ENCODE measurements at regions not wholly inside any gene's neighbourhood (a gene's known extent, or its start where the extent isn't known, plus 50 kb on each side); places are given as distances from the start of the nearest gene placed in this dataset.

DNA sequence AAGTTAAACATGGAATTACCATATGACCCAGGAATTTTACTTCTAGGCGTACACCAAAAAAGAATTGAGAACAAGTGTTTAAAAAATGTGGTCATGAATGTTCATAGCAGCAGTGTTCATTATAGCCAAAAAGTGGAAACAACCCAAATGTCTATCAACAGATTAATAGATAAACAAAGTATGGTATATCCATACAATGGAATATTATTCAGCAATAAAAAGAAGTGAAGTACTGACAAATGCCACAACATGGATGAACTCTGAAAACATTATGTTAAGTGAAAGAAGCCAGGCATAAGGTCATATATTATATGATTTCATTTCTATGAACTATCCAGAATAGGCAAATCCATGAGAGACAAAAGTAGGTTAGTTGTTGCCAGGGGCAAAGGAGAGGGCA is 141.7 kb upstream of the NAV2 start:
- H3K4me2 ChIP-seq (ENCODE audit: insufficient read depth in 1 of 2, low read depth in 2 of 2, low read length in 2 of 2) = no peak overlapping the region
- H3K4me1 ChIP-seq (replicated peaks in 1 of 4; ENCODE audit: control insufficient read depth in 3 of 4, insufficient read depth in 4 of 4, low read length in 3 of 4) = no peaks in the 10 kb centered on the region
- H3K27ac ChIP-seq (ENCODE audit: low read depth, low read length) = no peak overlapping the region
- no peak overlapping the region for H2BK5ac ChIP-seq (ENCODE audit: low read depth, low read length)
- H3K4ac ChIP-seq (replicated peaks; ENCODE audit: insufficient read length, low read depth, low read length) = no peak overlapping the region
- H3K9me3 ChIP-seq (ENCODE audit: insufficient read depth in 2 of 2, low read depth in 1 of 2, low read length in 1 of 2) = no peaks in the 10 kb centered on the region
- no peak overlapping the region for H2BK12ac ChIP-seq (ENCODE audit: low read depth, low read length)
- no peak overlapping the region for H4K8ac ChIP-seq (ENCODE audit: extremely low read depth, insufficient read depth, low read length)
- H3K14ac ChIP-seq (ENCODE audit: insufficient read length) = no peak overlapping the region
- no peak overlapping the region for H4K91ac ChIP-seq (replicated peaks; ENCODE audit: insufficient read length, low read length)
- CTCF ChIA-PET (ENCODE audit: partially characterized antibody) = interaction anchor here (0.8 kb wide), 2 partner anchors 20 to 173 kb away, joined by 3 to 4 read pairs; no protein-coding TSS in a partner anchor
- H3K9ac ChIP-seq (replicated peaks in 1 of 4; ENCODE audit: extremely low read depth in 1 of 4, low read depth in 3 of 4, low read length in 3 of 4) = no peak overlapping the region
- peaks cover 2% of the 10 kb centered on the region; the same call in 1 of the 2 replicates for H3K23me2 ChIP-seq (ENCODE audit: low read depth, low read length)
- H2AK5ac ChIP-seq (ENCODE audit: low read depth, low read length) = no peak overlapping the region
- H4K5ac ChIP-seq (ENCODE audit: insufficient read length, low read depth, low read length) = no peak overlapping the region
- H3K4me3 ChIP-seq (ENCODE audit: extremely low read depth in 1 of 4, insufficient read depth in 2 of 4, low read depth in 3 of 4, low read length in 4 of 4) = no peak overlapping the region
- no peak overlapping the region for H2BK120ac ChIP-seq (replicated peaks; ENCODE audit: low read depth, low read length)
- WGBS, 2 experiments (ENCODE audit: extremely low coverage in 1 of 2, insufficient coverage in 1 of 2, insufficient read length in 1 of 2, insufficient replicate concordance in 2 of 2, low coverage in 1 of 2, low lambda C conversion rate in 2 of 2, missing lambda C conversion rate in 1 of 2) = 83% methylated on average over 1 of the region's 1 CpG; no CpG with 5 or more reads in 1 of the 2 experiments
- no peaks in the 10 kb centered on the region for H3K79me2 ChIP-seq (ENCODE audit: control insufficient read depth in 1 of 2, insufficient read depth in 2 of 2, low read length in 2 of 2)
- H3K18ac ChIP-seq (ENCODE audit: extremely low read depth, low read length) = no peak overlapping the region
- FAIRE-seq (no peak), DNase-seq (ENCODE audit: low read depth in 1 of 2, low spot score in 2 of 2) (no peak)
- H4K20me1 ChIP-seq (replicated peaks in 1 of 2; ENCODE audit: control insufficient read depth in 1 of 2, insufficient read depth in 2 of 2, low read length in 2 of 2) = no peaks in the 10 kb centered on the region
- H2BK15ac ChIP-seq (ENCODE audit: low read length) = no peak overlapping the region
- TF ChIP-seq RFX5 (IDR thresholded peaks at IDR 0.05; ENCODE audit: borderline replicate concordance, low read depth, low read length) (no peak), RAD21 (IDR thresholded peaks at IDR 0.05 in 1 of 2, conservative IDR thresholded peaks at IDR 0.05 in 1 of 2; ENCODE audit: low read depth in 2 of 2, low read length in 2 of 2) (no peak), RBBP5 (IDR thresholded peaks at IDR 0.05; ENCODE audit: borderline replicate concordance, low read depth, low read length) (no peak), TEAD4 (IDR thresholded peaks at IDR 0.05; ENCODE audit: low read depth, low read length) (no peak), RXRA (IDR thresholded peaks at IDR 0.05; ENCODE audit: insufficient read depth, low read depth, low read length) (no peak), NRF1 (IDR thresholded peaks at IDR 0.05; ENCODE audit: low read depth, low read length) (no peak)
- no peaks in the 10 kb centered on the region for H3K36me3 ChIP-seq (ENCODE audit: control insufficient read depth in 2 of 4, insufficient read depth in 4 of 4, low read length in 3 of 4)
- no peaks in the 10 kb centered on the region for H3K79me1 ChIP-seq (ENCODE audit: low read depth, low read length)
- H3K23ac ChIP-seq (ENCODE audit: insufficient read length) = no peak overlapping the region
- H3K27me3 ChIP-seq (replicated peaks in 1 of 4; ENCODE audit: control insufficient read depth in 3 of 4, extremely low read depth in 1 of 4, insufficient read depth in 3 of 4, low read length in 3 of 4) = no peaks in the 10 kb centered on the region; a peak in 1 of 7 replicates
- POLR2A ChIA-PET (ENCODE audit: partially characterized antibody) = no interaction called here
- H3K56ac ChIP-seq (replicated peaks; ENCODE audit: insufficient read length, low read depth, low read length) = no peak overlapping the region
- no peak overlapping the region for H2BK20ac ChIP-seq (ENCODE audit: low read length)
- H2AFZ ChIP-seq (ENCODE audit: low read length) = no peak overlapping the region
